ENCODE measurements at regions not wholly inside any gene's neighbourhood (a gene's known extent, or its start where the extent isn't known, plus 50 kb on each side); places are given as distances from the start of the nearest gene placed in this dataset.

DNA sequence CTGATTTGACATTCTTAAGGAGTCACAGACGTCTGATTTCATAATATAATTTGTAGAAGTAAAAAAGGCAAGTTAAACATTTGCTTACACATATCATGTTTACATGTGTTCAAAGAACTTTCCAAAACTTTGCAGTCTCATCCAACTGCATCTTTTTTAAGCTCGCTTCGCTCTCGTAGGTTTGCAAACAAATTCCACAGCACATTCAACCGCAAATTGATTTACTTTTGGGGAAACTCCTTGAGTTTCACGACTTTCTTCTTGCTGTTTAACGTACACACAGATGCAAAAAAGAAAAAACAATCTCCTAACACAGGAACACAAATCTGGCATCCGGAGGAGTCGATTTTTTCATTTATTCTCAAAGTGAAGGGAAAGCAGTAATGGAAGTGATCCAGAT, 1149.5 kb downstream of the VRK1 start:
- peaks cover 48% of the 10 kb centered on the region for H3K27me3 ChIP-seq (ENCODE audit: insufficient read depth, low read depth, severe bottlenecking)
- no peak overlapping the region for H3K27ac ChIP-seq
- H3K36me3 ChIP-seq, result no peaks in the 10 kb centered on the region
- H3K9me3 ChIP-seq (ENCODE audit: severe bottlenecking), result no peaks in the 10 kb centered on the region
- DNase-seq, result no peak
- TF ChIP-seq, protein P1, sequence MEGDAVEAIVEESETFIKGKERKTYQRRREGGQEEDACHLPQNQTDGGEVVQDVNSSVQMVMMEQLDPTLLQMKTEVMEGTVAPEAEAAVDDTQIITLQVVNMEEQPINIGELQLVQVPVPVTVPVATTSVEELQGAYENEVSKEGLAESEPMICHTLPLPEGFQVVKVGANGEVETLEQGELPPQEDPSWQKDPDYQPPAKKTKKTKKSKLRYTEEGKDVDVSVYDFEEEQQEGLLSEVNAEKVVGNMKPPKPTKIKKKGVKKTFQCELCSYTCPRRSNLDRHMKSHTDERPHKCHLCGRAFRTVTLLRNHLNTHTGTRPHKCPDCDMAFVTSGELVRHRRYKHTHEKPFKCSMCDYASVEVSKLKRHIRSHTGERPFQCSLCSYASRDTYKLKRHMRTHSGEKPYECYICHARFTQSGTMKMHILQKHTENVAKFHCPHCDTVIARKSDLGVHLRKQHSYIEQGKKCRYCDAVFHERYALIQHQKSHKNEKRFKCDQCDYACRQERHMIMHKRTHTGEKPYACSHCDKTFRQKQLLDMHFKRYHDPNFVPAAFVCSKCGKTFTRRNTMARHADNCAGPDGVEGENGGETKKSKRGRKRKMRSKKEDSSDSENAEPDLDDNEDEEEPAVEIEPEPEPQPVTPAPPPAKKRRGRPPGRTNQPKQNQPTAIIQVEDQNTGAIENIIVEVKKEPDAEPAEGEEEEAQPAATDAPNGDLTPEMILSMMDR (IDR thresholded peaks at IDR 0.05; ENCODE audit: low read depth, low read length), result no peak
- H3K4me3 ChIP-seq (ENCODE audit: low read depth, low read length), result no peak overlapping the region

DNA sequence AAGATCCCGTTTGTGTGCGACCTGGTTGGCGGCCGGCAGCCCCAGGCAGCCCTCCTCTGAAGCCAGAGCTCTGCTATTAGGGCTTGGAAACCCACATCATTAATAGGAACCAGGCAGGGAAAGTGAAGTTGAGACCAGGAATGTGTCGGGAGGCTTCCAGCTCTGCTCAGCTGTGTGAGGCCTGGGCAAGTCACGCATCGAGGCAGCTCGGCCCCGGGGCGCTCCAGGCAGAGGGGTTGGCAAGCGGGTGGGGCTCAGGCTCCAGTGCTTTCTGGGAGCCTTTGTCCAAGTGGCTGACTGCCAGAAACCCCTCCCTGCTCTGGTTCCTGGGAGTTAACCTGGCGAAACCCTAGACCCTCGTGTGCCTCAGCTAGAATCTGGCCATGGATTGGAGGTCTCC, 1151.7 kb downstream of the VRK1 start:
- TF ChIP-seq, protein P1 (IDR thresholded peaks at IDR 0.05; ENCODE audit: low read depth, low read length), result no peak
- no peak overlapping the region for H3K4me3 ChIP-seq (ENCODE audit: low read depth, low read length)
- peaks cover 42% of the 10 kb centered on the region for H3K27me3 ChIP-seq (ENCODE audit: insufficient read depth, low read depth, severe bottlenecking)
- H3K9me3 ChIP-seq (ENCODE audit: severe bottlenecking), result no peaks in the 10 kb centered on the region
- no peaks in the 10 kb centered on the region for H3K36me3 ChIP-seq
- DNase-seq, result no peak
- H3K27ac ChIP-seq, result no peak overlapping the region

DNA sequence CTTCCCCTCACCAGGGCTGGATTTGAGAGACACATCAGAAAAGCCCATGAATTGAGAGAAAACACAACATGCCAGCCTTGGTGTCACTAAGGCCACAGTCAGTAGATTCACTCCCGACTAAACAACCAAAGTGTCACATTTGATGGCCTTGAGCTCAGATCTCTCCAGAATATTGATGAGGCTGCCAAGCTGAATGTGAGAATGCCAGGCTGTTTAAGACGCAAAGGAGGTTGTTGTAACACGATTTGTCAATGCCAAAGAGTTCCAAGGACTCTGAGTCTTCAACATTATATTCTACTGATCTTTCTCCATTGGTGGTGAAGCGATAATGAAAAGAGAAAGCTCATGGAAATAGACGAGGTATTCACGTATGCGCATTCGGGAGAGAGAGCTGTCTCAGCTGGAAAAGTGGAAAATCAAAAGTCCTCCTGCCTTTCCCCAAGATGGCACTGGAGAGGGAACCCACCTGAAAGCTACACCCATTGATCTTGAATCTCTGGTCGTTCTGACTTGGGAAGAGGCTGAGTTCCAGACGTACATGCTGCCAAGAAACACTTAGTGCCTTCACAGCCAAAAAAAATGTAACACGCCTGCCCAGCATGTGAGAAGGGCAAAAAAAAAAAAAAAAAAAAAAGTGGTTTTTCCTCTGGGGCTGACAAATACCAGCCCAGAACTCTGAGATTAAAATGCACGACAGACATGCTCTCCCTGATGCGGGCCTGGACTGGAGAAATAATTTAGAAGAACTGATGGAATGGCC, 1159.6 kb downstream of the VRK1 start:
- Histone ChIP-seq H3K27ac (no peak overlapping the region), H3K36me3 (no peaks in the 10 kb centered on the region), H3K9me3 (ENCODE audit: severe bottlenecking) (no peaks in the 10 kb centered on the region), H3K27me3 (ENCODE audit: insufficient read depth, low read depth, severe bottlenecking) (peaks cover 40% of the 10 kb centered on the region), H3K4me3 (ENCODE audit: low read depth, low read length) (no peak overlapping the region)
- TF ChIP-seq, protein P1 (IDR thresholded peaks at IDR 0.05; ENCODE audit: low read depth, low read length), result no peak
- DNase-seq, result no peak

DNA sequence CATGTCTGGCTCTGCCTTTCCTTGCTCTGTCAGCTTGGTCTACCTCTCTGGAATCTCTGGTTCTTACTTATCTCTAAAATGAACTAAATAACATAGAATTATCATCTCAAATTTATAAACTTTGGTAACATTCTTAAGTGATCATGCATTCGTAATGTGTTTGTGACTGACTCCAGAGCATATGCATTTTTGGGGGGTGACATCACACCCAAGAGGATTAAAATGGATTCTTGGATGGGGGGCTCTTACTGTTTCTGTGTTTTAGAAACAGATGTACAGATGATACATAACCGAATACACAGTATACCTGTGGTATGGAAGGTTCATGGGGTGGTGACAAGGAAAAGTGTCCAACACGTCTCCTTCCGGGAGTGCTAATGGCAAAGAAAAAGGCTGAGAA, 1162.1 kb downstream of the VRK1 start:
- no peak overlapping the region for H3K4me3 ChIP-seq (ENCODE audit: low read depth, low read length)
- no peak overlapping the region for H3K27ac ChIP-seq
- H3K27me3 ChIP-seq (ENCODE audit: insufficient read depth, low read depth, severe bottlenecking), result peaks cover 54% of the 10 kb centered on the region
- H3K36me3 ChIP-seq, result no peaks in the 10 kb centered on the region
- DNase-seq, result no peak
- TF ChIP-seq, protein P1 (IDR thresholded peaks at IDR 0.05; ENCODE audit: low read depth, low read length), result no peak
- H3K9me3 ChIP-seq (ENCODE audit: severe bottlenecking), result no peaks in the 10 kb centered on the region

DNA sequence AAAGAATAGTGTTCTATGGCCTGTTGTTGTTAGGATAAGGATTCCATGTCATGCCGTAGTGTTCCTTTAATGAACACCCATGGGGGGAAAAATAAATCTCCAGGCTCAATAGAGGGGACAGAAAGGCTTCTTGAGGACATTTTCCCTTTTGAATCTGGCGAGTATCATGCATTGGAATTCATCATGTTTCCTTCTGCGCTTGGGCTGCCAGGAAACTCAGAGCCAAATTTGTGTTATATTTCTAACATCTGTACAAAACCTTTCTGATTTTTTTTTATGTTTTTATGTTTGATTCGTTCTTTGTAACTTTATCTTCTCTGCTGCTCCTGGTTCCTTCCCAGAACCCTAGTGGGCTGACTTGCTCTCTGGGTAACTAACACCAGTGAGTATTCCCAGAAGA, 1163.3 kb downstream of the VRK1 start:
- Histone ChIP-seq H3K9me3 (ENCODE audit: severe bottlenecking) (no peaks in the 10 kb centered on the region), H3K36me3 (no peaks in the 10 kb centered on the region), H3K27ac (no peak overlapping the region), H3K4me3 (ENCODE audit: low read depth, low read length) (no peak overlapping the region), H3K27me3 (ENCODE audit: insufficient read depth, low read depth, severe bottlenecking) (peaks cover 52% of the 10 kb centered on the region)
- TF ChIP-seq, protein P1 (IDR thresholded peaks at IDR 0.05; ENCODE audit: low read depth, low read length), result no peak
- no peak for DNase-seq

DNA sequence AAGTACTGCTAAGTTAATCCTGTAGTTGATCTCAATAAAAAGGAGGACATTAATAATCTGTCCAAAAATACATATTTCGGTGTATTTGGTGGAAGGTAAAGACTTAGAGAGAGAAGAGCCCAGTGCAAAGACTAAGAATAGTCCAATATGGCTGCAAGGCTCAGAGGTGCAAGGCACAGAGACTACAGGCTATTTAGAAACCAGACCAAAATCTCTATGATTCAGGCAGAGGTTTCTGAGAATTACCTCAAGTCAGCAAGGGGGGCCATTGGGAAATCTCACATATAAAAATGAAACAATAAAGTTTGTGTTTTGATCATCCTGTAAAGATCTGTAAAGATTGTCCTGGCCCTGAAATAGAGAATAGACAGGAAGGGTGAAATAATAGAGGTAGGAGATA, 1173.0 kb downstream of the VRK1 start:
- no peaks in the 10 kb centered on the region for H3K9me3 ChIP-seq (ENCODE audit: severe bottlenecking)
- no peak overlapping the region for H3K4me3 ChIP-seq (ENCODE audit: low read depth, low read length)
- TF ChIP-seq, protein P1 (IDR thresholded peaks at IDR 0.05; ENCODE audit: low read depth, low read length), result no peak
- DNase-seq, result no peak
- H3K36me3 ChIP-seq, result no peaks in the 10 kb centered on the region
- H3K27ac ChIP-seq, result no peak overlapping the region
- peaks cover 55% of the 10 kb centered on the region for H3K27me3 ChIP-seq (ENCODE audit: insufficient read depth, low read depth, severe bottlenecking)
